GM21576 (cell line): ENCODE measurements at regions not wholly inside any gene's neighbourhood (a gene's known extent, or its start where the extent isn't known, plus 50 kb on each side); places are given as distances from the start of the nearest gene placed in this dataset.

Source experiments
- ATAC-seq: cut with Tn5 transposase; IDR thresholded peaks from one replicate; pipeline ENCODE4 v1.9.1; 2021; ENCODE audit warnings: mild to moderate bottlenecking, moderate library complexity; ENCODE audit not compliant: unreplicated experiment

DNA sequence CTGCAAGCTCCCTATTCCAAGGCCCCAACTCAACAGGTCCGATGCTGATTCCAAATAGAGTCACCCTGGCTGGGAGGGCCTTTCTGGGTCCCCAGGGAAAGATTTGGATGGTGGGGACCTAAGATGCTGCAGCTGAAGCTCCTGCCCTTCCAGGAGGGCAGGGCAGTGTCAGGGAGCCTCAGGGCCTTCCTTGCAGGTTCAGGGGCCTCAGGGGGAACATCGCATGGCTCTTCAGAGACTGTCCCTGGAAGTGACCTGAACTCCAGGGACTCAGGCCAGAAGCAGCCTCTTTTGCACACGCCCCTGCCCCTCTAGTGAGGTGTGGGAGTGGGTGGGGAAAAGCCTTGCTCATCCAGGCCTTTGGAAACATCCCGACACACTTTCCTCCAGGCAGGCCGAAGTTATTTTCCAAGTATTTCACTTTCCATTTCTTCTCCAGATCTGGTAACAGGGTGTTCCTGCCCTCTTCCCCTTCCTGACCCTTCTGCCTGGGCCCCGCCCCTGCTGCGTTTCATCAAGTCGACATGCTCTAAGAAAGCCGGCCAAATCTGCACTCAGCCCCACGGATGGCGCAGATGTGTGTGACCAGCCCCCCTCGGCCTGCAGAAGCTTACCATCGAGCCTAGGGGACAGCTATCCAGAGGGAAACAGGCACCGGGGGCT, 159.5 kb downstream of the FGF18 start:
- no peak for ATAC-seq

DNA sequence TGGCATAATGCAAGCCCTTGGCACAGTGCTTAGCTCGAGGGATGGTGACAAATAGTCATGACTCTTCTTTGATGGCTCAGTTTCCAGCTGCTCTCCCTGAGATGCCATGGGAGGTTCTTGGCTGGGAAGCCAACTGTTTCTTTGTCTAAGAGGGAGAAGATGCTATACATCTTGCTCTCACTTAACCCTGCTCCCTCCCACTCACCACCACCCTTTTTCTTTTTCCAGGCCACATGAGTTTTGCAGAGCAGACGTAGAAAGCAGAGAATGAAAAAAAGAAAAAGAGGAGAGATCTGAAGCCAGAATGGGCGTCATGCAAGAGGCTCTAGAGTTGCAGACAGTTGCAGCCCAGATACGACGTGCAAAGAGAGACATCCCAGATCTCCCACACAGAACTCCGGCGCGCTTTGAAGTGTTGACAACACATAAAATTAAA, 160.5 kb downstream of the FGF18 start:
- no peak for ATAC-seq

- no peak for ATAC-seq
Measured at GRCh38 chr5:171580502-171581265, 161.2 kb downstream of the FGF18 start.

DNA sequence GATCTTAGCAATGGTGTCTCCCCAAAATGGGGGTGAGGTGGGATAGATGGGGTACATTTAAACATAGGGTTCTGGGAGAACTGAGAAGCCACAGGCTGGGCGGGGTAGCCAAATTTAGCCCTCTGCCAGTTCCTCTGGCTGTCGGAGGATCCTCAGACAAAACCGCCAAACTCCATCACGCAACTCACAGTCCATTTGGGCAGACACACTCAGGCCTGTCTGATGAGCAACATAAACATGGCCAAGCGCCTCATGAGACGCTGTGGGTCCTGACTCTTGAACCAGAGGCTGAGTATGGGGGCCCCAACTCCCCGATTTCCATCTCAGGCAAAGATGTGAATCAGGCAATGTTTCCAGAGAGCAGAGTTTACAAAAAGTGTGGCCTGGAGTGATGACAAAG, 162.3 kb downstream of the FGF18 start:
- no peak for ATAC-seq

GRCh38 chr5:171582849-171583248, 163.4 kb downstream of the FGF18 start:
- no peak for ATAC-seq

GRCh38 chr5:171585981-171586380, 166.5 kb downstream of the FGF18 start:
- no peak for ATAC-seq

DNA sequence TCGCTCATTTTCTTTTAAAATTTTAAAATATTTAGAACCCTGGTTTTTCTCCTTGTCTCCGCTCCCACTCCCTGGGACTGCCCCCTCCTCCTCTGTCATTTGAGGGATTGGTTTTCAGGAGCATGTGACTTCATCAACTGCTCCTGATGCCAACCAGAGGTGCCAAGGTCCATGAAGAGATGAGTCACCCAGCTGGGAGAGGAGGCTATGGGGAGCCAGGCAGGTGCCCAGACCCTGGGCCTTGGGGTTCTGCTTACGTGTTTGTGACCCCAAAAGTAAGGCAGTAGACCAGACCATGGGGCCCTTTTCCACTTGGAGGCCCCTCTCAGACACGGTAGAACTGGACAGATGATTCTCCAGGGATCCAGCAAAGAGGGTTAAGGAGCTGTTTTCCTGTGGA, 167.0 kb downstream of the FGF18 start:
- no peak for ATAC-seq

- ATAC-seq: no peak
Measured at GRCh38 chr5:171588046-171588445, 168.6 kb downstream of the FGF18 start.

- no peak for ATAC-seq
Measured at GRCh38 chr5:171588790-171589189, 169.3 kb downstream of the FGF18 start.

- ATAC-seq: no peak
Measured at GRCh38 chr5:171589461-171589860, 170.0 kb downstream of the FGF18 start.

DNA sequence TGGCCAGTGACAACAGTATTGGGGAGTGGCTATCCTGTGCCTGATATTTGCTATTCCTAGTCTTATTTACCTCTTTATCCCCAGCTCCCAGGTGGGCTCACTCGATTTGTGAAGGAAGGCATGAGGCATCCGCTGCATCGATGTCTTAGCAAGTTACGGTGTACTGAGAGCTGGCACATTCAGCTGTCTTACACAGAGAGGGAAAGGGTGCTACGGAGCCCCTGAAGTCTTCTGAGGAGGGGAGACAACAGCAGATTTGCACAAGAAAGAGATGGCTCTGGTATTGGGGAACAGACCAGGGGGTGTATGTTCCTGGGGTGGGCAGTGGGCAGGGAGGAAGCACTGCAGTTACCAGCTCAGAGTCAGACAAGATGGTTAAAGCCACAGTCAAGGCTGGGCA, 172.6 kb downstream of the FGF18 start:
- no peak for ATAC-seq

GRCh38 chr5:171592736-171593135, 173.3 kb downstream of the FGF18 start:
- no peak for ATAC-seq

GRCh38 chr5:171593401-171593800, 174.0 kb downstream of the FGF18 start:
- no peak for ATAC-seq

DNA sequence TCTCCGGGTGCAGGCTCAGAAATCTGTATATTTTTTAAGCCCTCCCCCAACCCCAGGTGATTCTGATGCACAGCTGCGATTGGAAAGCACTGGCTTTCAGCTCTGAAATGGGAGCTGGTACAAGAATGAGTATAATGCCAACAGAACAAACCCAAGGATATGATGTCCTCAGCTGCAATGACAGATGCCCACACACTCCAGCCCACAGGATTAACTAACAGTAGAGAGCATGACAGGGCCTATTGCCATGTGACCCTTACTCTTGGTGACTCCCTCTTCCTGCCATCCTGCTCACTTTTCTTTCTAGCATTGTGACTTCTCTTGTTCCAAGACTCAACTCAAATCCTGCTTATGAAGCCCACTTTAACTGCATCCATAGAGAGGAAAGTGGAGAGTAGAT, 174.5 kb downstream of the FGF18 start:
- ATAC-seq: no peak

DNA sequence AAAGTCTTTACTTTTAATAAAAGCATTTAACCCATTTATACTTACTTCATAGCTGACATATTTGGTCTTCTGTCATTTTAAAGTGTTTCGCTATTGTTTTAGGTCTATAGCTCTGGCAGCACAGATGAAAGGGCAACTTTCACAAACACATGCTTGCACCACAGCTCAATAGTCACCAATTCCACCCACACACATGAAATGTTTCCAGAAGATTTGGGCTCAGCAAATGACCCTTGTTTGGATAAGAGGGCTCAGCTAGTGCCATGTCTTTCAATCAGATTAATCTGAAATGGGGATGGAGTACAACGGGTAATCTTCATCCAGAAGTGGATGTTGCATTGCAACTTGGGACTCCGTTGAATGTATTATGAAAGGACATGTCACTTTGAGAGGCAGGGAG, 176.0 kb downstream of the FGF18 start:
- no peak for ATAC-seq

- ATAC-seq: no peak
Measured at GRCh38 chr5:171595801-171596231, 176.4 kb downstream of the FGF18 start.

DNA sequence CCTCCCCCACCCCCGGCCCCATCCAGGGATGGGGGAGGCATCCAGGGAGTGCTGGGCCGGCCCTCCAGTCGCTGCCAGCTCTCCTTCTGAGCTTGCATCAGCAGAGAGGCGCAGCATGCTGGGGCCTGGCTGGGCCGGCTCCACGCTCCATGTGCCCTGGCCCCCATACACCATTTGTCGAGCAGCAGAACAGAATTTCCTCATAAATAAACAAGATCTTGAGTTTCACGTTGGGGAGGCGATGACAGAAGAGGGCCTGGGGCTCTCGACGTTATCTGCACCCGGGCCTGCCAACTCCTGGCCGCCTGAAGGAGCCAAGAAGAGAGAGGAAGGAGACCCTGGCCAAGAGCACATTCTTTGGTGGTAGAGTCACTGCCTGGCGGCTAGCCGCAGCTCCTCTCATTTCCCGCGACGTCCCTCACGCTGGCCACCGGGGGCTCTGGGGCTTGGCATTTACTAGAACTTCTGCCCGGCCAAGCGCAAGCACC, 177.0 kb downstream of the FGF18 start:
- ATAC-seq: no peak

DNA sequence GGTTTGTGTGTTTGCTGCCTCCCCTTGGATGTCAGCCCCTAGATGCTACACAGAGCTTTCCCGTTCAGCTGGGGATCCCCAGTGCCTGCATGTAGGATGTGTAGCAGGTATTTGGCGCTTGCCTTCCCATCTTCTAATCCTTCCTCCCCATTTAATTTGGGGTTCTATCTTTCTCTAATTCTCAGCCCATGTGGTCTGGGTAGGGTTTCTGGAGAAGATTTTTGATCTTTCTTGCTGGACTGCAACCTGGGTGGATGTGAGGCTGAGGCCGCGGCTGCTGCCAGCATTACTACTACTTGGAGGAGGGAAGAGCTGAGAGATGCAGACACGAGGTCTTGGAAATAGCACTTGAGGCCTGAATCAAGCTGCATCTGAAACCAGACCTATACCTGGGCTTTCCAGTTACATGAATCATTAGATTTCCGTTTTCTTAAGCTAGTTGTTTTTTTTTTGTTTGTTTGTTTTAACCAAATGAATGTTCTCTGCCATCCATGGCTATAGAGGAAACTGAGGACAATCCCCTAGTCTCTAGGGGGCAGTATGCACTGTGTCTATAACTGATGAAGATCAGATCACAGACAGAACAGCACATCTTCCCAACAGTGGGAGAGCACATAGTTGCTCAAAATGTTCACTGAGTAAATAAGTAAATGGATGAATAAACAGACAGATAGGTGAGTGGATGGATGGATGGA, 178.6 kb downstream of the FGF18 start:
- no peak for ATAC-seq

GRCh38 chr5:171598641-171599152, 179.2 kb downstream of the FGF18 start:
- no peak for ATAC-seq

DNA sequence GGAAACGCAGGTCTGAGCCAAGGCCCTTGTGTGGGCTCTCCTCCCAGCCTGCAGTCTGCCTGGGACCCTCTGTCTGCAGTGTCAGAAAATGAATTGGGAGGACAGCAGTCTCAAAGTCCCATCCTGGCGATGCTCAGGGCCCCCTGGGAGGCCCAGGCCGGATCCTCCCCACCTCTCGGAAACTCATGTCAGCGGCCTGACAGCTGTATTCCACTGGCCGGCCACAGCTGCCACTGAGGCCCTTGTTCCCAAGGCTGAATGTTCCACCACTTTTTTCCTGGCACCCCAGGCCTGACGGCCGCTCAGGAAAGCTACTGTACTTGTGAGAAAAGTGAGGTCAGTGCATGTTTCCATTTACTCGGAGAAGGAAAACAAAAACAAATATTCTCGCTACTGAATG, 180.0 kb downstream of the FGF18 start:
- no peak for ATAC-seq

DNA sequence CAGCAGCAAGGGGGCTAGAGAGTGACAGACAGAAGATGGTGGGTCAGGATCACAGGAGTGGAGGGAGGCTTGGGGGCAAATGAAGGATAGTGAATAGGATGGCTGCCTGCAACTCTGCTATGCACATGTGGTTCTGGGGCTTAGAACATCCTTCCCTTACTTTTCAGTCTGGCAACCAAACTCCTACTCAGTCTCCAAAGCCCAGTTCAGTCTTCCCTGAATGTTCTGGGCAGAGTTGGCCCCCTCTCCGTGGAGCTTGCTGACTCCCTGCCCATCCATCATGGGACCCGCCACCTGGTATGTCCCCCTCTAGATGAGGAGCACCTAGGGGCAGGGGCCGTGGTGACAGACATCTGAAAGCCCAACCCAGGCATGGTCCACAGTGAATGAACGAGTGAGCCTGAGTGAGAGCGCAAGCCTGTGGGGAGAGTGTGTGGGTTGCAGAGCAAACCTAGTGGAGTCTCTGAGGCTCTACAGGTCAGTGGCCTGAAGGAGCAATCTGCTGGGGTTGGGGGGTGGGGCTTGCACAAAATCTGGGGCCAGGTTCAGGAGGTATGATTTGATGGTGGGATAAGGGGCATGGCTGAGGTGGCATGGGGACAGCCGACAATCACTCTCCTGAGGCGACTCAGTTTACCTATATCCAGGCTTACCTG, 180.6 kb downstream of the FGF18 start:
- ATAC-seq: no peak
